PC-3 (cell line): ENCODE measurements at regions not wholly inside any gene's neighbourhood (a gene's known extent, or its start where the extent isn't known, plus 50 kb on each side); places are given as distances from the start of the nearest gene placed in this dataset.

Experiments
- ATAC-seq: fragments of 200-7000 bp; cut with Tn5 transposase; 2 replicates; pipeline ENCODE4 v1.9.1; 2020; ENCODE audit warnings: mild to moderate bottlenecking, moderate library complexity
- BruUV-seq: library from RNA; stranded (reverse); fragments of 400-500 nt; replicated peaks from 2 replicates; lab custom pipeline; 2021; lab: Mats Ljungman, UMichigan
- CTCF ChIA-PET: fragments of 300-600 bp; sonication (Branson Sonifier 250); formaldehyde crosslinking; loops from one replicate; lab custom pipeline; 2022; ENCODE audit warnings: antibody characterized with exemption; lab: Charles Lee
- POLR2A ChIA-PET: fragments of 300-600 bp; sonication (Branson Sonifier 250); formaldehyde crosslinking; loops from one replicate; lab custom pipeline; 2022; ENCODE audit warnings: antibody characterized with exemption; ENCODE audit not compliant: unreplicated experiment; lab: Charles Lee
- DNase-seq: peaks from one replicate; pipeline ENCODE4 v3.0.0-alpha.2; 2015
- H2AFZ ChIP-seq: fragments of 300-600 bp; sonication (generic); 2 replicates; pipeline ENCODE4 v1.6.0; 2016; ENCODE audit warnings: antibody characterized with exemption, low read length
- H3F3A ChIP-seq: fragments of 300-600 bp; sonication (generic); one replicate; pipeline ENCODE4 v1.6.0; 2017; ENCODE audit warnings: antibody characterized with exemption, low read length, control low read depth, mild to moderate bottlenecking; ENCODE audit not compliant: unreplicated experiment
- H3K27ac ChIP-seq: fragments of 300-600 bp; sonication (generic); 2 replicates; pipeline ENCODE4 v1.5.1; 2016; ENCODE audit warnings: mild to moderate bottlenecking, low read length
- H3K27me3 ChIP-seq: fragments of 300-600 bp; sonication (generic); 2 replicates; pipeline ENCODE4 v1.6.1; 2016; ENCODE audit warnings: low read length, mixed read lengths
- H3K36me3 ChIP-seq: fragments of 300-600 bp; sonication (generic); 2 replicates; pipeline ENCODE4 v1.6.1; 2016; ENCODE audit warnings: low read depth, mixed run types, low read length, mixed read lengths
- H3K4me1 ChIP-seq: fragments of 300-600 bp; sonication (generic); 2 replicates; pipeline ENCODE4 v1.5.1; 2016; ENCODE audit warnings: low read length; ENCODE audit not compliant: insufficient read depth
- H3K4me2 ChIP-seq: fragments of 300-600 bp; sonication (generic); 2 replicates; pipeline ENCODE4 v1.6.0; 2016; ENCODE audit warnings: low read length
- H3K4me3 ChIP-seq: fragments of 300-600 bp; sonication (generic); 2 replicates; pipeline ENCODE4 v1.5.1; 2016; ENCODE audit warnings: mild to moderate bottlenecking, low read length, mixed read lengths
- H3K79me2 ChIP-seq: fragments of 300-600 bp; sonication (generic); 2 replicates; pipeline ENCODE4 v1.6.1; 2017; ENCODE audit warnings: low read length, mixed read lengths
- H3K9ac ChIP-seq: fragments of 300-600 bp; sonication (generic); 2 replicates; pipeline ENCODE4 v1.6.0; 2016; ENCODE audit warnings: mild to moderate bottlenecking, low read length
- H3K9me2 ChIP-seq: fragments of 300-600 bp; sonication (generic); replicated peaks from 2 replicates; pipeline ENCODE4 v1.6.1; 2016; ENCODE audit warnings: mixed run types, low read length, mixed read lengths
- H3K9me3 ChIP-seq: fragments of 300-600 bp; sonication (generic); 2 replicates; pipeline ENCODE4 v1.6.1; 2016; ENCODE audit warnings: low read length, mixed read lengths
- H4K20me1 ChIP-seq: fragments of 300-600 bp; sonication (generic); 2 replicates; pipeline ENCODE4 v1.6.1; 2016; ENCODE audit warnings: low read length, mixed read lengths
- EZH2 ChIP-seq: fragments of 300-600 bp; sonication (generic); IDR thresholded peaks from one replicate; pipeline ENCODE4 v1.6.1; 2017; ENCODE audit warnings: antibody characterized with exemption, mild to moderate bottlenecking, low read length; ENCODE audit not compliant: unreplicated experiment
- EZH2phosphoT487 ChIP-seq: fragments of 300-600 bp; sonication (generic); IDR thresholded peaks from 2 replicates; pipeline ENCODE4 v1.6.1; 2018; ENCODE audit warnings: mild to moderate bottlenecking, antibody characterized with exemption, low read length, borderline replicate concordance
- intact Hi-C: fragments of 100-400 bp; cut with micrococcal nuclease; formaldehyde crosslinking; loops from 2 replicates; pipeline ENCODE4 v1.9.0; 2023
- TF ChIP-seq, protein P1 (sequence below): fragments of 300-600 bp; sonication (generic); conservative IDR thresholded peaks from 2 replicates; pipeline ENCODE4 v1.5.1; 2017; ENCODE audit warnings: antibody characterized with exemption, low read depth, mild to moderate bottlenecking, low read length

DNA sequence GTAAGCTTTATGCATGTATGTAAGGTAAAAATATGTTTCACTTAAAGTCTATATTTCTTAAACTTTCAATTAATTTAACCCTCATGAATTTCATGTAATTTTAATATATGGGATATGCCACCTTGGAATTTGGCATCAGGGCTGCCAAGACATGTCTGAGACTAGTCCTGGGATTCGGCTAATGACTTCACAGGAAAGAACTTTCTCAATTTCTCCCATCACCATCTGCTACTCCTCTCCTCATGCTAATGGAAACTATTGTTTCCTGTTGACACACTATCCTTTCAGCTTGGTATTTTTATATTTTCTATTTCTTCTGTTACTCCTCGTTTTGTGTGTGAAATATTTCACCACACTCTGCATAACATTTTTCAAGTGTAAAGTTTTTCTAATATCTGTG, 205.9 kb downstream of the ARL4A start:
- H3K4me3 ChIP-seq = no peak overlapping the region
- no peaks in the 10 kb centered on the region for H3F3A ChIP-seq
- no TSS peak for BruUV-seq
- H3K4me1 ChIP-seq = no peaks in the 10 kb centered on the region
- ChIA-PET POLR2A (no interaction called here), CTCF (no interaction called here)
- no peak overlapping the region for H2AFZ ChIP-seq
- no peaks in the 10 kb centered on the region for H3K79me2 ChIP-seq
- H3K9ac ChIP-seq = no peak overlapping the region
- no peaks in the 10 kb centered on the region for H3K9me2 ChIP-seq
- H3K4me2 ChIP-seq = no peak overlapping the region
- no peaks in the 10 kb centered on the region for H3K36me3 ChIP-seq
- no peak for DNase-seq
- H4K20me1 ChIP-seq = no peaks in the 10 kb centered on the region
- no peak overlapping the region for H3K27ac ChIP-seq
- TF ChIP-seq EZH2 = no peak
- no peak for TF ChIP-seq EZH2phosphoT487
- TF ChIP-seq, protein P1, sequence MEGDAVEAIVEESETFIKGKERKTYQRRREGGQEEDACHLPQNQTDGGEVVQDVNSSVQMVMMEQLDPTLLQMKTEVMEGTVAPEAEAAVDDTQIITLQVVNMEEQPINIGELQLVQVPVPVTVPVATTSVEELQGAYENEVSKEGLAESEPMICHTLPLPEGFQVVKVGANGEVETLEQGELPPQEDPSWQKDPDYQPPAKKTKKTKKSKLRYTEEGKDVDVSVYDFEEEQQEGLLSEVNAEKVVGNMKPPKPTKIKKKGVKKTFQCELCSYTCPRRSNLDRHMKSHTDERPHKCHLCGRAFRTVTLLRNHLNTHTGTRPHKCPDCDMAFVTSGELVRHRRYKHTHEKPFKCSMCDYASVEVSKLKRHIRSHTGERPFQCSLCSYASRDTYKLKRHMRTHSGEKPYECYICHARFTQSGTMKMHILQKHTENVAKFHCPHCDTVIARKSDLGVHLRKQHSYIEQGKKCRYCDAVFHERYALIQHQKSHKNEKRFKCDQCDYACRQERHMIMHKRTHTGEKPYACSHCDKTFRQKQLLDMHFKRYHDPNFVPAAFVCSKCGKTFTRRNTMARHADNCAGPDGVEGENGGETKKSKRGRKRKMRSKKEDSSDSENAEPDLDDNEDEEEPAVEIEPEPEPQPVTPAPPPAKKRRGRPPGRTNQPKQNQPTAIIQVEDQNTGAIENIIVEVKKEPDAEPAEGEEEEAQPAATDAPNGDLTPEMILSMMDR = no peak
- ATAC-seq = no peak
- no peaks in the 10 kb centered on the region for H3K27me3 ChIP-seq
- no peaks in the 10 kb centered on the region for H3K9me3 ChIP-seq
- intact Hi-C loops = no loop called here

GRCh38 chr7:12895296-12895695, 207.9 kb downstream of the ARL4A start:
- Histone ChIP-seq H3K4me3 (no peak overlapping the region), H3K9me3 (no peaks in the 10 kb centered on the region), H3K9me2 (no peaks in the 10 kb centered on the region), H2AFZ (no peak overlapping the region), H4K20me1 (no peaks in the 10 kb centered on the region), H3K4me2 (no peak overlapping the region), H3K9ac (no peak overlapping the region), H3K27me3 (no peaks in the 10 kb centered on the region), H3F3A (no peaks in the 10 kb centered on the region), H3K79me2 (no peaks in the 10 kb centered on the region), H3K4me1 (no peaks in the 10 kb centered on the region), H3K36me3 (no peaks in the 10 kb centered on the region), H3K27ac (no peak overlapping the region)
- ATAC-seq (no peak), DNase-seq (no peak)
- CTCF ChIA-PET = interaction anchor here (0.5 kb wide), 1 partner anchor 320 kb away, joined by 7 read pairs; no protein-coding TSS in a partner anchor
- intact Hi-C loops = no loop called here
- no TSS peak for BruUV-seq
- POLR2A ChIA-PET = no interaction called here
- TF ChIP-seq, protein P1 = no peak
- TF ChIP-seq EZH2 = no peak

GRCh38 chr7:12896316-12896715, 208.9 kb downstream of the ARL4A start:
- Histone ChIP-seq H3K4me3 (no peak overlapping the region), H3K4me1 (no peaks in the 10 kb centered on the region), H3K27ac (no peak overlapping the region), H3K9ac (no peak overlapping the region), H3K9me2 (no peaks in the 10 kb centered on the region), H3K27me3 (no peaks in the 10 kb centered on the region), H3F3A (no peaks in the 10 kb centered on the region), H2AFZ (no peak overlapping the region), H3K79me2 (no peaks in the 10 kb centered on the region), H4K20me1 (no peaks in the 10 kb centered on the region), H3K36me3 (no peaks in the 10 kb centered on the region), H3K4me2 (no peak overlapping the region), H3K9me3 (no peaks in the 10 kb centered on the region)
- DNase-seq (no peak), ATAC-seq (no peak)
- CTCF ChIA-PET = no interaction called here
- BruUV-seq = no TSS peak
- POLR2A ChIA-PET = no interaction called here
- TF ChIP-seq, protein P1 = no peak
- TF ChIP-seq EZH2 = no peak
- no peak for TF ChIP-seq EZH2phosphoT487
- intact Hi-C loops = no loop called here
